ENCODE measurements at regions not wholly inside any gene's neighbourhood (a gene's known extent, or its start where the extent isn't known, plus 50 kb on each side); places are given as distances from the start of the nearest gene placed in this dataset.
A peak's percentile ranks its signal among the peaks of the same experiment; 100 is the strongest.

DNA sequence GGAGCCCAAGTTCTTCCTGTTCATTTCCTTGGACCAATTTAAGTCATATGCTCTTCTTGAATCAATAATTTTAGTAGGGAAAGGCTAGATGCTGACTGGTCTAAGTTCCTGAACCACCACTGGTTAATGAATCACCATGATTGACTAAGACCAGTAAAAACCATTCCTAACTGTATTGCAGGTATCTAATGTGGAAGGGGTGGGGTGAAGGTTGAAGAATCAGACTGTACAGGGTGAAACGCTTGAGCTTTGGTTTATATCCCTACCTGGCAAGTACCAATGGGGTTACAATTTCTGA lies 100.1 kb downstream of the DYRK2 start:
- ChIA-PET POLR2A (no interaction called here), CTCF (no interaction called here)
- WGBS (ENCODE audit: low lambda C conversion rate) = 70% methylated on average over 1 of the region's 1 CpG
- H4K20me1 ChIP-seq (ENCODE audit: insufficient read depth) = no peaks in the 10 kb centered on the region
- peaks cover 0 to 12% of the 10 kb centered on the region in 2 experiments; a peak in 3 of 4 replicates for H3K4me1 ChIP-seq (ENCODE audit: control insufficient read depth in 1 of 2, insufficient read depth in 2 of 2, low read depth in 1 of 2, low read length in 1 of 2)
- no peak for DNase-seq
- no peaks in the 10 kb centered on the region for H3K36me3 ChIP-seq (replicated peaks in 1 of 2; ENCODE audit: control insufficient read depth in 1 of 2, insufficient read depth in 2 of 2, low read length in 1 of 2)
- H2AFZ ChIP-seq (ENCODE audit: low read depth) = no peak overlapping the region
- H3K9me3 ChIP-seq = no peaks in the 10 kb centered on the region
- no peak overlapping the region for H3K9ac ChIP-seq
- no peaks in the 10 kb centered on the region for H3K79me2 ChIP-seq (ENCODE audit: insufficient read depth)
- H3K27ac ChIP-seq (ENCODE audit: low read depth in 2 of 2, low read length in 1 of 2) = peak overlapping the region in 1 of 2 experiments; percentile 75; a peak in 2 of 4 replicates
- H3F3A ChIP-seq (replicated peaks; ENCODE audit: insufficient read depth) = peaks cover 17% of the 10 kb centered on the region
- H3K4me3 ChIP-seq (ENCODE audit: low read depth in 2 of 2, low read length in 1 of 2) = no peak overlapping the region
- H3K27me3 ChIP-seq (ENCODE audit: insufficient read depth) = no peaks in the 10 kb centered on the region
- TF ChIP-seq NRF1 (IDR thresholded peaks at IDR 0.05; ENCODE audit: low read depth, low read length) (no peak), GABPA (IDR thresholded peaks at IDR 0.05; ENCODE audit: low read depth) (no peak), RCOR1 (IDR thresholded peaks at IDR 0.05; ENCODE audit: low read length) (no peak), FOXM1 (IDR thresholded peaks at IDR 0.05; ENCODE audit: low read depth) (no peak), ELF1 (IDR thresholded peaks at IDR 0.05) (no peak), RXRA (IDR thresholded peaks at IDR 0.05; ENCODE audit: borderline replicate concordance, low read depth) (no peak), YY1 (IDR thresholded peaks at IDR 0.05; ENCODE audit: low read depth) (no peak), MEF2A (IDR thresholded peaks at IDR 0.05; ENCODE audit: borderline replicate concordance, low read depth) (no peak), JUND (IDR thresholded peaks at IDR 0.05) (no peak), CHD2 (IDR thresholded peaks at IDR 0.05; ENCODE audit: low read length, partially characterized antibody) (no peak)
- H3K9me2 ChIP-seq = no peaks in the 10 kb centered on the region
- H3K4me2 ChIP-seq = no peak overlapping the region

DNA sequence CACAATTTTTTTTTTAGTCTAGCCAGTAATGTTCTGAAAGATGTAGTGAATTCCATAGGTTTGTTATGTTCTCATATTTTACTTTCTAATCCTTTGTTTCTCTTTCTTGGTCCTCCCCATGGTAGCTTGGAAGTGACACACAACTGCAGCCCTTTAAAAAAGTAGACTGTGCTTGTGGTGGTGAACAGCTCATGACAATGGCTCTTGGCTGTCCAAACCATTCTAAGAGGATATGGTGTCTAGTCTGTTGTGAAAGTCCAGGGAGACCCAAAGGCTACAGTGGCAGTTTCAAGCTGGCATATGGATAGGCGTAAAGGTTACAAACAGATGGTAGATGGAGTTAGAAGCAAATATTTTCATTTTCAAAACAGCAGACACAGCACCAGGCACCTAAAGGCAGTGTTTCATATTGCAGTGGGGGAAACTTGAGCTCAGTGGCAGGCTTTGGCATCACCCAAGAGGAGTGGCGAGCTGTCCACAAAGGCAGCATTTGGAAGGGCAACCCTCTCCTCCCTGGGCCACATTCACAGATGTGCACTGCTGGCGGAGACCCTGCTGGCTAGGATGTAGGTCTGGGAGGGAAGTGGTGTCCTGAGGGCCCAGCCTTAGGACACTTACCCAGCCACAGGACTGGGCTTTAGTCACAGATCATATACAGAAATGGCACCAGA lies 102.1 kb downstream of the DYRK2 start:
- no peak for DNase-seq

More for the DNA sequence above, 102.1 kb downstream of the DYRK2 start:
- Histone ChIP-seq H3K4me2 (no peak overlapping the region), H3K9me2 (no peaks in the 10 kb centered on the region), H3K9me3 (no peaks in the 10 kb centered on the region), H3K79me2 (ENCODE audit: insufficient read depth) (no peaks in the 10 kb centered on the region), H3K9ac (no peak overlapping the region), H3K4me3 (ENCODE audit: low read depth in 2 of 2, low read length in 1 of 2) (no peak overlapping the region), H4K20me1 (ENCODE audit: insufficient read depth) (no peaks in the 10 kb centered on the region), H3K4me1 (ENCODE audit: control insufficient read depth in 1 of 2, insufficient read depth in 2 of 2, low read depth in 1 of 2, low read length in 1 of 2) (peaks cover 0 to 12% of the 10 kb centered on the region in 2 experiments; a peak in 3 of 4 replicates), H3K27ac (ENCODE audit: low read depth in 2 of 2, low read length in 1 of 2) (no peak overlapping the region), H3K27me3 (ENCODE audit: insufficient read depth) (no peaks in the 10 kb centered on the region), H3F3A (replicated peaks; ENCODE audit: insufficient read depth) (peaks cover 17% of the 10 kb centered on the region), H2AFZ (ENCODE audit: low read depth) (no peak overlapping the region), H3K36me3 (replicated peaks in 1 of 2; ENCODE audit: control insufficient read depth in 1 of 2, insufficient read depth in 2 of 2, low read length in 1 of 2) (no peaks in the 10 kb centered on the region)
- WGBS (ENCODE audit: low lambda C conversion rate) = 92% methylated on average over 2 of the region's 3 CpGs
- ChIA-PET CTCF (interaction anchor here (0.6 to 1.3 kb wide), 3 partner anchors 8 to 57 kb away, joined by 3 to 4 read pairs (median 3); no protein-coding TSS in a partner anchor), POLR2A (no interaction called here)
- TF ChIP-seq FOSL2 (IDR thresholded peaks at IDR 0.05; ENCODE audit: borderline replicate concordance, low read depth) (no peak), FOXJ3 (CRISPR knock-in tag; IDR thresholded peaks at IDR 0.05) (no peak), SMC3 (IDR thresholded peaks at IDR 0.05; ENCODE audit: low read depth, low read length) (no peak), RCOR1 (IDR thresholded peaks at IDR 0.05; ENCODE audit: low read length) (no peak), POLR2AphosphoS5 (IDR thresholded peaks at IDR 0.05; ENCODE audit: low read depth, low read length) (no peak), JUND (IDR thresholded peaks at IDR 0.05) (no peak), GABPA (IDR thresholded peaks at IDR 0.05; ENCODE audit: low read depth) (no peak), EZH2phosphoT487 (IDR thresholded peaks at IDR 0.05; ENCODE audit: borderline replicate concordance, low read depth) (no peak), GATA2 (CRISPR knock-in tag; IDR thresholded peaks at IDR 0.05) (no peak), RAD21 (IDR thresholded peaks at IDR 0.05; ENCODE audit: low read length) (no peak), TEAD4 (IDR thresholded peaks at IDR 0.05; ENCODE audit: borderline replicate concordance, insufficient read depth) (no peak), FOXM1 (IDR thresholded peaks at IDR 0.05; ENCODE audit: low read depth) (no peak), ELF1 (IDR thresholded peaks at IDR 0.05) (no peak), EP300 (IDR thresholded peaks at IDR 0.05; ENCODE audit: borderline replicate concordance in 1 of 2, low read depth in 1 of 2, low read length in 1 of 2) (no peak), SIN3A (IDR thresholded peaks at IDR 0.05; ENCODE audit: borderline replicate concordance, low read depth, low read length) (no peak)
- TF ChIP-seq, protein P1, sequence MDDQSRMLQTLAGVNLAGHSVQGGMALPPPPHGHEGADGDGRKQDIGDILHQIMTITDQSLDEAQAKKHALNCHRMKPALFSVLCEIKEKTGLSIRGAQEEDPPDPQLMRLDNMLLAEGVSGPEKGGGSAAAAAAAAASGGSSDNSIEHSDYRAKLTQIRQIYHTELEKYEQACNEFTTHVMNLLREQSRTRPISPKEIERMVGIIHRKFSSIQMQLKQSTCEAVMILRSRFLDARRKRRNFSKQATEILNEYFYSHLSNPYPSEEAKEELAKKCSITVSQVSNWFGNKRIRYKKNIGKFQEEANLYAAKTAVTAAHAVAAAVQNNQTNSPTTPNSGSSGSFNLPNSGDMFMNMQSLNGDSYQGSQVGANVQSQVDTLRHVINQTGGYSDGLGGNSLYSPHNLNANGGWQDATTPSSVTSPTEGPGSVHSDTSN (IDR thresholded peaks at IDR 0.05) = no peak
- TF ChIP-seq, protein P2, sequence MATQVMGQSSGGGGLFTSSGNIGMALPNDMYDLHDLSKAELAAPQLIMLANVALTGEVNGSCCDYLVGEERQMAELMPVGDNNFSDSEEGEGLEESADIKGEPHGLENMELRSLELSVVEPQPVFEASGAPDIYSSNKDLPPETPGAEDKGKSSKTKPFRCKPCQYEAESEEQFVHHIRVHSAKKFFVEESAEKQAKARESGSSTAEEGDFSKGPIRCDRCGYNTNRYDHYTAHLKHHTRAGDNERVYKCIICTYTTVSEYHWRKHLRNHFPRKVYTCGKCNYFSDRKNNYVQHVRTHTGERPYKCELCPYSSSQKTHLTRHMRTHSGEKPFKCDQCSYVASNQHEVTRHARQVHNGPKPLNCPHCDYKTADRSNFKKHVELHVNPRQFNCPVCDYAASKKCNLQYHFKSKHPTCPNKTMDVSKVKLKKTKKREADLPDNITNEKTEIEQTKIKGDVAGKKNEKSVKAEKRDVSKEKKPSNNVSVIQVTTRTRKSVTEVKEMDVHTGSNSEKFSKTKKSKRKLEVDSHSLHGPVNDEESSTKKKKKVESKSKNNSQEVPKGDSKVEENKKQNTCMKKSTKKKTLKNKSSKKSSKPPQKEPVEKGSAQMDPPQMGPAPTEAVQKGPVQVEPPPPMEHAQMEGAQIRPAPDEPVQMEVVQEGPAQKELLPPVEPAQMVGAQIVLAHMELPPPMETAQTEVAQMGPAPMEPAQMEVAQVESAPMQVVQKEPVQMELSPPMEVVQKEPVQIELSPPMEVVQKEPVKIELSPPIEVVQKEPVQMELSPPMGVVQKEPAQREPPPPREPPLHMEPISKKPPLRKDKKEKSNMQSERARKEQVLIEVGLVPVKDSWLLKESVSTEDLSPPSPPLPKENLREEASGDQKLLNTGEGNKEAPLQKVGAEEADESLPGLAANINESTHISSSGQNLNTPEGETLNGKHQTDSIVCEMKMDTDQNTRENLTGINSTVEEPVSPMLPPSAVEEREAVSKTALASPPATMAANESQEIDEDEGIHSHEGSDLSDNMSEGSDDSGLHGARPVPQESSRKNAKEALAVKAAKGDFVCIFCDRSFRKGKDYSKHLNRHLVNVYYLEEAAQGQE (IDR thresholded peaks at IDR 0.05; ENCODE audit: low read depth, low read length) = no peak
- TF ChIP-seq, protein P3, sequence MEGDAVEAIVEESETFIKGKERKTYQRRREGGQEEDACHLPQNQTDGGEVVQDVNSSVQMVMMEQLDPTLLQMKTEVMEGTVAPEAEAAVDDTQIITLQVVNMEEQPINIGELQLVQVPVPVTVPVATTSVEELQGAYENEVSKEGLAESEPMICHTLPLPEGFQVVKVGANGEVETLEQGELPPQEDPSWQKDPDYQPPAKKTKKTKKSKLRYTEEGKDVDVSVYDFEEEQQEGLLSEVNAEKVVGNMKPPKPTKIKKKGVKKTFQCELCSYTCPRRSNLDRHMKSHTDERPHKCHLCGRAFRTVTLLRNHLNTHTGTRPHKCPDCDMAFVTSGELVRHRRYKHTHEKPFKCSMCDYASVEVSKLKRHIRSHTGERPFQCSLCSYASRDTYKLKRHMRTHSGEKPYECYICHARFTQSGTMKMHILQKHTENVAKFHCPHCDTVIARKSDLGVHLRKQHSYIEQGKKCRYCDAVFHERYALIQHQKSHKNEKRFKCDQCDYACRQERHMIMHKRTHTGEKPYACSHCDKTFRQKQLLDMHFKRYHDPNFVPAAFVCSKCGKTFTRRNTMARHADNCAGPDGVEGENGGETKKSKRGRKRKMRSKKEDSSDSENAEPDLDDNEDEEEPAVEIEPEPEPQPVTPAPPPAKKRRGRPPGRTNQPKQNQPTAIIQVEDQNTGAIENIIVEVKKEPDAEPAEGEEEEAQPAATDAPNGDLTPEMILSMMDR (IDR thresholded peaks at IDR 0.05) = no peak

Measured in SK-N-SH (cell line).